Dedifferentiated amniotic fluid mesenchymal stem cell (primary cell): ENCODE measurements at regions not wholly inside any gene's neighbourhood (a gene's known extent, or its start where the extent isn't known, plus 50 kb on each side); places are given as distances from the start of the nearest gene placed in this dataset.

ENCODE experiments used
- DNase-seq: peaks from one replicate; pipeline ENCODE4 v3.0.0-alpha.2; 2016; ENCODE audit errors: extremely low spot score

GRCh38 chr2:19600982-19601381 lies 242.6 kb upstream of the OSR1 start:
- no peak for DNase-seq

- no peak for DNase-seq
Measured at GRCh38 chr2:19600506-19600905, 242.1 kb upstream of the OSR1 start.

GRCh38 chr2:19598971-19599370 lies 240.5 kb upstream of the OSR1 start:
- no peak for DNase-seq

- no peak for DNase-seq
Measured at GRCh38 chr2:19592197-19592596, 233.8 kb upstream of the OSR1 start.

GRCh38 chr2:19589791-19590190 lies 231.4 kb upstream of the OSR1 start:
- no peak for DNase-seq

- DNase-seq = no peak
Measured at GRCh38 chr2:19580830-19581229, 222.4 kb upstream of the OSR1 start.

- DNase-seq = no peak
Measured at GRCh38 chr2:19580264-19580663, 221.8 kb upstream of the OSR1 start.

GRCh38 chr2:19579461-19579860 lies 221.0 kb upstream of the OSR1 start:
- no peak for DNase-seq

GRCh38 chr2:19577723-19578122 lies 219.3 kb upstream of the OSR1 start:
- no peak for DNase-seq

GRCh38 chr2:19576411-19576810 lies 218.0 kb upstream of the OSR1 start:
- DNase-seq = no peak

GRCh38 chr2:19575641-19576040 lies 217.2 kb upstream of the OSR1 start:
- DNase-seq = peak; percentile 69

GRCh38 chr2:19574778-19575260 lies 216.4 kb upstream of the OSR1 start:
- DNase-seq = peak; percentile 70

- DNase-seq = no peak
Measured at GRCh38 chr2:19573784-19574183, 215.4 kb upstream of the OSR1 start.

- DNase-seq = no peak
Measured at GRCh38 chr2:19571773-19572172, 213.3 kb upstream of the OSR1 start.

GRCh38 chr2:19569300-19569791 lies 210.9 kb upstream of the OSR1 start:
- DNase-seq = no peak

- no peak for DNase-seq
Measured at GRCh38 chr2:19568809-19569208, 210.4 kb upstream of the OSR1 start.

GRCh38 chr2:19560785-19561184 lies 202.4 kb upstream of the OSR1 start:
- no peak for DNase-seq

- DNase-seq = no peak
Measured at GRCh38 chr2:19559596-19560240, 201.3 kb upstream of the OSR1 start.

- no peak for DNase-seq
Measured at GRCh38 chr2:19556648-19557047, 198.2 kb upstream of the OSR1 start.

GRCh38 chr2:19554520-19554919 lies 196.1 kb upstream of the OSR1 start:
- no peak for DNase-seq

- no peak for DNase-seq
Measured at GRCh38 chr2:19552270-19552669, 193.8 kb upstream of the OSR1 start.

- DNase-seq = no peak
Measured at GRCh38 chr2:19550750-19551149, 192.3 kb upstream of the OSR1 start.

GRCh38 chr2:19549821-19550220 lies 191.4 kb upstream of the OSR1 start:
- DNase-seq = no peak

GRCh38 chr2:19548116-19548515 lies 189.7 kb upstream of the OSR1 start:
- no peak for DNase-seq
